ENCODE measurements at regions not wholly inside any gene's neighbourhood (a gene's known extent, or its start where the extent isn't known, plus 50 kb on each side); places are given as distances from the start of the nearest gene placed in this dataset.

DNA sequence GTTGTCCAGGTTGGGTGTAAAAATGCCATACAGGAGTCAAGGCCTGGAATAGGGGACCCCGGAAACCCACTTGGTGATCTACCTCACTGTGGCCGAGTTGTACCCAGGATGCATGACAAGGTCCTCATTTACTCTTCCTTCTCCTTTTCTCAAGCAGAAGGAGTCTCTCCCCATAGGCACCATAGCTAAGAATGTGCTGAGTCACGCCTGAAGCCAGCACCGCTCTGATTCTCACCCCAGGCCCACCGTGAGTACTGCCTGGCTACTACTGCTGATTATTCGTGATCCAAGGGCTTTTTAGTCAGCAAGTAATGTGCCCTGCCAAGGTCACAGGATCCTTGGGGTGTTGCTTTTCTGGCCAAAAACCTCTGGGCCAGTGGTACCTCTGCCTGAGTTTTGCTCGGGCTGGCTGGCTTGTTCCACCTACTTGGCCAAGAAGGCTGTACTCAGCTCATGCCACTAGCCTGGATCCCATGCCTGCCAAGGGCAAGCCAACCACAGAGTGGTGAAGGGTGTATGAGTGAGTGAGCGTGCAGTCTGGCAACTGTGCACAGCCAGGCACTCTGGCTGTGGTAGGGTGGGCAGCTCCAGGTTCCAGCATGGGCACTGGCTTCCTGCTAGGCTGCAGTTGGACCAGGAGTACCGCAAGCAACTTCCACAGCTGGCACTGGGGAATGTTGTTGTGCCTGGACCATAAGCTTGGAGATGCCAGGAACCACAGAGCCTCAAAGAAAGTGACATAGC lies 650.1 kb upstream of the VRK2 start:
- TF ChIP-seq, protein P1, sequence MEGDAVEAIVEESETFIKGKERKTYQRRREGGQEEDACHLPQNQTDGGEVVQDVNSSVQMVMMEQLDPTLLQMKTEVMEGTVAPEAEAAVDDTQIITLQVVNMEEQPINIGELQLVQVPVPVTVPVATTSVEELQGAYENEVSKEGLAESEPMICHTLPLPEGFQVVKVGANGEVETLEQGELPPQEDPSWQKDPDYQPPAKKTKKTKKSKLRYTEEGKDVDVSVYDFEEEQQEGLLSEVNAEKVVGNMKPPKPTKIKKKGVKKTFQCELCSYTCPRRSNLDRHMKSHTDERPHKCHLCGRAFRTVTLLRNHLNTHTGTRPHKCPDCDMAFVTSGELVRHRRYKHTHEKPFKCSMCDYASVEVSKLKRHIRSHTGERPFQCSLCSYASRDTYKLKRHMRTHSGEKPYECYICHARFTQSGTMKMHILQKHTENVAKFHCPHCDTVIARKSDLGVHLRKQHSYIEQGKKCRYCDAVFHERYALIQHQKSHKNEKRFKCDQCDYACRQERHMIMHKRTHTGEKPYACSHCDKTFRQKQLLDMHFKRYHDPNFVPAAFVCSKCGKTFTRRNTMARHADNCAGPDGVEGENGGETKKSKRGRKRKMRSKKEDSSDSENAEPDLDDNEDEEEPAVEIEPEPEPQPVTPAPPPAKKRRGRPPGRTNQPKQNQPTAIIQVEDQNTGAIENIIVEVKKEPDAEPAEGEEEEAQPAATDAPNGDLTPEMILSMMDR (IDR thresholded peaks at IDR 0.05): no peak
- TF ChIP-seq POLR2A (IDR thresholded peaks at IDR 0.05): no peak

Measured in esophagus squamous epithelium (tissue), 4 donors.